ENCODE measurements at regions not wholly inside any gene's neighbourhood (a gene's known extent, or its start where the extent isn't known, plus 50 kb on each side); places are given as distances from the start of the nearest gene placed in this dataset.

GRCh38 chr12:67764946-67765619 lies 116.5 kb downstream of the DYRK2 start:
- H3K27ac ChIP-seq (ENCODE audit: low read length) = no peak overlapping the region
- H3K4me3 ChIP-seq (ENCODE audit: low read depth in 2 of 2, low read length in 2 of 2) = no peak overlapping the region
- BruUV-seq (replicated peaks) = no TSS peak
- POLR2A ChIA-PET = no interaction called here
- H3K4me1 ChIP-seq (ENCODE audit: control insufficient read depth, insufficient read depth, low read length) = no peaks in the 10 kb centered on the region
- intact Hi-C loops (cut with micrococcal nuclease; ENCODE audit: unreplicated experiment) = no loop called here
- DNase-seq (ENCODE audit: low read depth, low spot score) (no peak), ATAC-seq (no peak)
- TF ChIP-seq CTCF (IDR thresholded peaks at IDR 0.05) = no peak
- TF ChIP-seq POLR2AphosphoS5 (IDR thresholded peaks at IDR 0.05; ENCODE audit: low read depth, low read length) = no peak
- no peak for TF ChIP-seq SIN3A (IDR thresholded peaks at IDR 0.05; ENCODE audit: borderline replicate concordance, insufficient read depth, low read depth, low read length)
- no peak for TF ChIP-seq REST (IDR thresholded peaks at IDR 0.05; ENCODE audit: insufficient read depth in 1 of 2, low read depth in 2 of 2, low read length in 1 of 2)
- no peak for TF ChIP-seq TCF7L2 (IDR thresholded peaks at IDR 0.05; ENCODE audit: low read depth, low read length)
- H3K27me3 ChIP-seq (ENCODE audit: control insufficient read depth, insufficient read depth, low read length) = no peaks in the 10 kb centered on the region
- in situ Hi-C loops (cut with HindIII; ENCODE audit: low pct_unique_long_range_greater_than_20kb, low sequenced_read_pairs) = no loop called here
- CTCF ChIA-PET = no interaction called here
- no peaks in the 10 kb centered on the region for H3K9me3 ChIP-seq (ENCODE audit: control insufficient read depth, insufficient read depth, low read depth, low read length)
- H3K36me3 ChIP-seq (ENCODE audit: control insufficient read depth, insufficient read depth, low read length) = no peaks in the 10 kb centered on the region

- intact Hi-C loops (cut with micrococcal nuclease; ENCODE audit: unreplicated experiment) = no loop called here
- DNase-seq (ENCODE audit: low read depth, low spot score) (no peak), ATAC-seq (no peak)
- Histone ChIP-seq H3K27ac (ENCODE audit: low read length) (no peak overlapping the region), H3K4me3 (ENCODE audit: low read depth in 2 of 2, low read length in 2 of 2) (no peak overlapping the region), H3K9me3 (ENCODE audit: control insufficient read depth, insufficient read depth, low read depth, low read length) (no peaks in the 10 kb centered on the region), H3K36me3 (ENCODE audit: control insufficient read depth, insufficient read depth, low read length) (no peaks in the 10 kb centered on the region), H3K4me1 (ENCODE audit: control insufficient read depth, insufficient read depth, low read length) (no peaks in the 10 kb centered on the region), H3K27me3 (ENCODE audit: control insufficient read depth, insufficient read depth, low read length) (no peaks in the 10 kb centered on the region)
- POLR2A ChIA-PET = no interaction called here
- CTCF ChIA-PET = no interaction called here
- in situ Hi-C loops (cut with HindIII; ENCODE audit: low pct_unique_long_range_greater_than_20kb, low sequenced_read_pairs) = no loop called here
- no TSS peak for BruUV-seq (replicated peaks)
- no peak for TF ChIP-seq TCF7L2 (IDR thresholded peaks at IDR 0.05; ENCODE audit: low read depth, low read length)
- TF ChIP-seq POLR2AphosphoS5 (IDR thresholded peaks at IDR 0.05; ENCODE audit: low read depth, low read length) = no peak
- TF ChIP-seq CTCF (IDR thresholded peaks at IDR 0.05) = no peak
- no peak for TF ChIP-seq SIN3A (IDR thresholded peaks at IDR 0.05; ENCODE audit: borderline replicate concordance, insufficient read depth, low read depth, low read length)
Measured at GRCh38 chr12:67765776-67766766, 117.5 kb downstream of the DYRK2 start.
